Suprapubic skin (tissue), 4 donors: ENCODE measurements at regions not wholly inside any gene's neighbourhood (a gene's known extent, or its start where the extent isn't known, plus 50 kb on each side); places are given as distances from the start of the nearest gene placed in this dataset.

Source experiments
- CTCF ChIP-seq, 2 donors: fragments of 200-600 bp in 1 of 2; fragments of 450-650 bp in 1 of 2; sonication (generic) in 1 of 2; IDR thresholded peaks; one replicate each; pipeline ENCODE4 v1.5.1; 2016 to 2019; ENCODE audit warnings: antibody characterized with exemption in 2 of 2, mild to moderate bottlenecking in 1 of 2, moderate library complexity in 1 of 2
- EP300 ChIP-seq: sonication (generic); formaldehyde crosslinking; IDR thresholded peaks from one replicate; pipeline ENCODE4 v1.6.1; 2017; ENCODE audit warnings: antibody characterized with exemption
- POLR2A ChIP-seq, 2 donors: fragments of 450-650 bp; IDR thresholded peaks; one replicate each; pipeline ENCODE4 v1.6.1; 2017; ENCODE audit warnings: antibody characterized with exemption in 2 of 2, mild to moderate bottlenecking in 2 of 2, moderate library complexity in 2 of 2
- POLR2AphosphoS5 ChIP-seq, 3 donors: sonication (generic); formaldehyde crosslinking; IDR thresholded peaks; one replicate each; pipeline ENCODE4 v1.6.1; 2017; ENCODE audit warnings: antibody characterized with exemption in 3 of 3

- TF ChIP-seq CTCF (IDR thresholded peaks at IDR 0.05) = no peak
- TF ChIP-seq POLR2A (IDR thresholded peaks at IDR 0.05) = no peak
- no peak for TF ChIP-seq EP300
- no peak for TF ChIP-seq POLR2AphosphoS5 (IDR thresholded peaks at IDR 0.05)
These were observed 61.2 kb upstream of the MFGE8 start for GRCh38 chr15:88974392-88974791.
